ENCODE measurements at regions not wholly inside any gene's neighbourhood (a gene's known extent, or its start where the extent isn't known, plus 50 kb on each side); places are given as distances from the start of the nearest gene placed in this dataset.

DNA sequence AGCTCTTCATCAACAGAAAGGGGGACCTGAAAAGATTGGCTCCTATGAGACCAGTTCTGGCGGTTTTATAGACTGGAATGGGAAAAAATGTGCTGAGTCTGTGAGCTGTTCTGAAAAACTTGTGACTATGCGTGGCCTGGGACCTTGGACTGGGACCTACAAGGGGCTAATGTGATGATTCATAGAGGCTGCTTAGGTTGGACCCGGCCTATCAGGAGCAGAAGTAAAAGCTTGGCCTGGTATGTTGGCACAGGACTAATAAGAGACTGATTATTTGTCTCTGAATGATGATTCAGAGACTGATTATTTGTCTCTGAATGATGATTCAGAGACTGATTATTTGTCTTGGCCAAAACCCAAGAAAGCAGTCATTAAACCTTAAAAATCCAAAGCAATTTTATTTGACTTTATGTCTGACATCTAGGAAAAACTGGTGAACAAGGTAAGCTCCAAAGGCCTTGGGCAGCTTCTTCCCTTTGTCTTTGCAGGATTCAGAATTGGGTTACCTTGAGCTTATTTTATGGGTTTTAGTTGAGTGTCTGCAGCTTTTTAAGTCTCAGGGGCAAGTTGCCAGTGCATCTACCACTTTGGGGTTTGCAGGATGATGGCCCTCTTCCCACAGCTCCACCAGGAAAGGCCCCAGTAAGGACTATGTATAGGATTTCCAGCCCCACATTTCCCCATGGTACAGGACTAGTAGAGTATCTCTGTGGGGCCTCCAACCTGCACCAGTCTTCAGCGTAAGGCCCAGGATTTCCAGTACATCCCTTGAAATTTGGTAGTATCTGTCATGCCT is 390.3 kb downstream of the KDM5D start:
- DNase-seq = no peak

DNA sequence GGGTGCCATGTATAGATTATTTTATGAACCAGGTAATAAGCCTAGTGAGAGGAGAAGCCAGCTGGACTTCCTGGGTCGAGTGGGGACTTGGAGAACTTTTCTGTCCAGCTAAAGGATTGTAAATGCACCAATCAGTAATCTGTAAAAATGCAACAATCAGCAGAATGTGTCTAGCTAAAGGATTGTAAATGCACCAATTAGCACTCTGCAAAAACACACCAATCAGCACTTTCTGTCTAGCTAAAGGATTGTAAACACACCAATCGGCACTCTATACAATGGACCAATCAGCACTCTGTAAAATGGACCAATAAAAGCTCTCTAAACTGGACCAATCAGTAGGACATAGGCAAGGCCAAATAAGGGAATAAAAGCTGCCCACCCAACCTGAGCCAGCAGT is 392.9 kb downstream of the KDM5D start:
- DNase-seq = no peak

DNA sequence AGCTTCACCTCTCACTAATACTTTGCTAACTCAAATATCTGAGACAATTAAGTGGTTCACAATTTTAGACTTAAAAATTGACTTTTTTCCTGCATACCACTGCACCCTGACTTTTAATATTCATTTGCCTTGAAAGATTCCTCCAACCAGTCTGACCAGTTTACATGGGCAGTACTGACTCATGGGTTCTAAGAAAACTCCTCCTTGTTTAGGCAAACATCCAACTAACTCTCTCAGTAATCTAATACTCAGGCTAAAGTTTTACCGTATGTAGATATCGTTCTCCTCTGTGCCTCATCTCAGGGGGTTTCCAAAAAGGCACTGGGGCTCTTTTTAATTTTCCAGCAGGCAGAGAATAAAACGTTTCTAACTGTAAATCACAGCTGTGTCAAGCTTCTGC is 422.8 kb downstream of the KDM5D start:
- DNase-seq = no peak

DNA sequence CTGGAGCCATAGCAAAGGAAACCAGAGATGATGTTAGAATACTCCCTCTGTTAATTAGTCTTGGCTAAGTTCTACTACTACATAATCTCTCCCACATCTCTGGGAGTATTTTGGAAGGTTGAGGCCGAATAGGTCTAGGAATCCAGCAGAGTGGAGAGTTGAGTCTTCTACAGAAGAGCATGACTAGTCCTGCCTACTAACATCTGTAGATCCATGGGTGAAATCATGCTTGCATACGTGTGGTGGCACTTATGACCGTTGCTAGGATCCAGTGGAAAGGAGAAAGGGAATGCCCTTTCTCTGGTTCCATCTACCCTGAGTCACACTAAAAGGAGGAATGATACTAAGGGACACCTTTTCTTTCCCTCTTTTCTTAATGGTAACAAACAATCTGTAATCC is 425.4 kb downstream of the KDM5D start:
- DNase-seq = no peak

DNA sequence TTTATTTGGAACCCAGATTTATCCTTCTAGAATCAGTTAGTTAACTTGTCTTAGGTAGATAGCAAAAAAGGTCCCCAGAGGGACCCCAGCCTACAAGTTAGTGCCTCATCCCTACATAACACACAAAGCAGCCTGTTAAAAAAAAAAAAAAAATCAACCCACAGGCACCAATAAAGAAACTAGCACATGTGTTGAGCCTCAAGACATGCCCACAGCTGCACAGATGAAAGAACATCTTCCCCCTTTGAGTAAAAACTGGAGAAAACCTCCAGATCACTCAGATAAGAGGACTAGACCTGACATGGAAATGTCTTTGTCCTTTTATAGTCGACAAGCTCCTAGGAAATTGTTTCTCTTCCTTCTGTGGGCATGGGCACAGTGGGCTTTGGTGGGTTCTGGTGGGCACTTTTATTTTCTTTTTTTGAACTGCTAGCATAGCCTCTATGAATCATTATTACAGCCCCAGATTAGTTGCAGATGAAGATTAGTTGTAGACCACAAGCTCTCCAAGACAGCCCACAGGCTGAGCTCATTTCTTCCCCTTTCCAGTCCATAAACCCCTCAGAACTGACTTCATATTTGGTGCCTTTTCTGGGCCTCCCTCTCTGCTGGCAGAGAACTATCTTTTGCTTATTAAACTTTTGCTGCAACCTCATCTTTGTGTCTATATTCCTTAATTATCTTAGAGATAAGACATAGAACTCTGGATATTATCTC is 427.1 kb downstream of the KDM5D start:
- no peak for DNase-seq

DNA sequence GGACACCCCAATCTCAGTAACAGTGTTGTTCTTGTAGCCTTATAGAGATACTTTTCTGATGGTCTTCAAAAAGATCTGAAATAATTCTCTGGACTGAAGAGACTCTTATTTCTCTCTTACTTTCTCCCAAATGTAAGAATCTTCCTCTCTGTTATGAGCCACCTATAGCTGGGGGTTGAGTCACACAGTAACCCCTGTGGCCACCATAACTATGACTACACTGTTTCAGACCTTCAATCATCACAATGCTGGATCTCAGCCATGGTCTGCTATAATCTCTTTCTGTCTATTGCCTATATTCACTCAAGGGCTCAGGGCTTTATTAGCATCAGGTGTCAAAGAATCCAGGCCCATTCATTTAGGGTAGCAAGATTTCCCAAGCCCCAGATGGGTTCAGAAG is 436.9 kb downstream of the KDM5D start:
- no peak for DNase-seq

DNA sequence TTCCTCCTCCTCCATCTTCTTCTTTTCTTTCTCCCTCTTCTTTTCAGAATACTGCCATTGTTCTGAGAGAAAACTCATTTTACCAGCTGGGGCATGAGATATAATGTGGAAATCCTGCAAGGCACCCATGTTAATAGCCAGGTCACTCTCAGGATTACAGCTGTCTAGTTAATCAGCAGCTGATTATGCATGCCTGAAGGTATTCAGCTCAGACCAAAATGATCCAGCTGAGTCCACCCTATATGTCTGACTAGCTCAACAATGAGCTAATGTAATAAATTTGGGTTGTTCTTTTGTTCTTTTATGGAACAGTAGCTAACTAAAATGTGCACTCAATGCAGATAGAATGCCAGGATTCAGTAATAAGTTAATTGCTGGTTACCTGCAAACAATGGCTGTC is 441.4 kb downstream of the KDM5D start:
- no peak for DNase-seq

DNA sequence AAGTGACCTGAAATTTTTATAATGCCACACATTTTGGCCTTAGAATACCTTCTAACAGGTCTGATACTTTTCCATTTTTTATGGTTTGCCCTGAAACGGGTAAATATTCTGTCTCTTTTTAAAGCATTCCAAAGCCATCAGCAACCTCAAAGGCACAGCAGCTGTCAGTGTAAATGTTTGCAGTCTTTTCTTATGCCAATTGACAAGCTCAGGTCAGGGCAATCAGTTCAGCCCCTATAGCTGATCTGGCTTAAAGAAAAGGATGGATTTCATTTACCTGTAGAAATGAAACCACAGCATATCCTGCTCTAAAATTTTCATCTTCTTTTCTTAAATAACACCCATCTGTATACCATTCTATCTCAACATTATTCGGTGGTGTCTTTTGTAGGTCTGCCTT is 453.6 kb downstream of the KDM5D start:
- no peak for DNase-seq

DNA sequence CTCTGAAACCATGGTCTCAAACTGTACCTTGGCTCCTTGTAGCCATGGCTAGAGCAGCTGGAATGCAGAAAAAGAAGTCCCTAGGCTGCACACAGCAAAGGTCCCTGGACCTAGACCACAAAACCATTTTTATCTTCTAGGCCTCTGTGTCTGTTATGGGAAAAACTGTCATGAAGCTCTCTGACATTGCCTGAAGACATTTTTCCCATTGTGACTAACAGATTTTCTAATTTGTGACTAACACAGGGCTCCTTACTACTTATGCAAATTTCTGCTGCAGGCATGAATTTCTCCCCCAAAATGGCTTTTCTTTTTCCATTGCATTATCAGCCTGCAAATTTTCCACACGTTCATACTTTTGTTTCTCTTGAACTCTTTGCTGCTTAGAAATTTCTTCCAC is 470.4 kb downstream of the KDM5D start:
- no peak for DNase-seq

DNA sequence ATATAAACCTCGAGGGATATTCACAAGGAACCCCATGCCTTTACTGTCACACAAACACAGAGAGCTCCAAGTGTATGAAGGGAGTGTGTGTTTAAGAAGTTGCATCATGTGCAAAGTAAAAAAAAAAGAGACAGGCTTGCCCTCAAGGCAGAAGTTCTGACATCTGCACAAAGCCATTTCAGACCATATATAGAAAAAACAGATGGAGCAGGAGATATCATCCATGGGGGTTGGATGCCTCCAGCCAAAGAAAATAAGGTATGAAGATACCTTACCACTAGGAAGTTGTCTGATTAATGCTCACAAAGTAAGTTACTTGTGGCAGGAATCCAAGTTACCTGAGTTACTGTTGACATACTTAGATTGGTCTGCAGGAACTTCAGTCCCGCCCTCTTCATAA is 476.2 kb downstream of the KDM5D start:
- DNase-seq = no peak

DNA sequence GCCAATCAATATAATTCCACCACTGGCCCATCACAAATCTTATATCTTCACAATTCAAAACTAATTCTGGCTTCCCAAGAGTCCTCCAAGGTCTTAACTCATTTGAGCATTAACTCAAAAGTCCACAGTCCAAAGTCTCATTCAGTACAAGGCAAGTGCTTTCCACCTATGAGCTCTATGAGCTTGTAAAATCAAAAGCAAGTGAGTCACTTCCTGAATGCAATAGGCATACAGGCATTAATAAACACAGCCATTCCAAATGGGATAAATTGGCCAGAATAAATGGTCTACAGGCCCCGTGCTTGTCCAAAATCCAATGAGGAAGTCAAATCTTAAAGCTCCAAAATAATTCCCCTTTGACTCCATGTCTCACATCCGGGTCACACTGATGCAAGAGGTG is 479.1 kb downstream of the KDM5D start:
- no peak for DNase-seq

DNA sequence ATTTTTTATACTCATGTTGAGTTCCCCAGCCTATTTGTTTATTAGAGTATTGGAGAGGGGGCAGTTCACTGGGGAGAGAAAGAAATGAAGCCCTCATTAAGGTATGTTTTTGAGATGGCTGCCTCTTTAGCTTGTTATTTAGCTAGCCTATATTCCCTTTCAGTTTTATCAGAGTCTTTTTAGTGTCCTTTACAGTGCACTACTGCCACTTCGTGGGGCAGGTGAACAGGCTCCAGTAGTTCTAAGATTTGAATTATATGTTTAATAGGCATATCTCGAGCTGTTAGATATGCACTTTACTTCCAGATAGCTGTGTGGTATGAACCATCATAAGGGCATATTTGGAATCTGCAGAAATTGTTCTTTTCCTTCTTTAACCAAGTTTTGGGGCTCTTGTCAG is 482.2 kb downstream of the KDM5D start:
- no peak for DNase-seq

DNA sequence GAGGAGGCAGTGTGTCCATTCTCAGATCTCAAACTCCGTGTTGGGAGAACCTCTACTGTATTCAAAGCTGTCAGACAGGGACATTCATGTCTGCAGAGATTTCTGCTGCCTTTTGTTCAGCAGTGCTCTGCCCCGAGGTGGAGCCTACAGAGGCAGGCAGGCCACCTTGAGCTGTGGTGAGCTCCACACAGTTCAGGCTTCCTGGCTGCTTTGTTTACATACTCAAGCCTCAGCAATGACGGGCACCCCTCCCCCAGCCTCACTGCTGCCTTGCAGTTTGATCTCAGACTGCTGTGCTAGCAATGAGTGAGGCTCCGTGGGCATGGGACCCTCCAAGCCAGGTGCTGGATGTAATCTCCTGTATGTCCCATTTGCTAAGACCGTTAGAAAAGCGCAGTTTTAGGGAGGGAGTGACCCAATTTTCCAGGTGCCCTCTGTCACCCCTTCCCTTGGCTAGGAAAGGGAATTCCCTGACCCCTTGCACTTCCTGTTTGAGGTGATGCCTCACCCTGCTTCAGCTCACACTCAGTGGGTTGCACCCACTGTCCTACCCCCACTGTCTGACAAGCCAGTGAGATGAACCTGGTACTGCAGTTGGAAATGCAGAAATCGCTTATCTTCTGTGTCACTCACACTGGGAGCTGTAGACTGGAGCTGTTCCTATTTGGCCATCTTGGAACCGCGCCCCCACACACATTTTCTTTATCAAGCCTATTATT is 458.9 kb upstream of the HSFY2 start:
- no peak for DNase-seq

DNA sequence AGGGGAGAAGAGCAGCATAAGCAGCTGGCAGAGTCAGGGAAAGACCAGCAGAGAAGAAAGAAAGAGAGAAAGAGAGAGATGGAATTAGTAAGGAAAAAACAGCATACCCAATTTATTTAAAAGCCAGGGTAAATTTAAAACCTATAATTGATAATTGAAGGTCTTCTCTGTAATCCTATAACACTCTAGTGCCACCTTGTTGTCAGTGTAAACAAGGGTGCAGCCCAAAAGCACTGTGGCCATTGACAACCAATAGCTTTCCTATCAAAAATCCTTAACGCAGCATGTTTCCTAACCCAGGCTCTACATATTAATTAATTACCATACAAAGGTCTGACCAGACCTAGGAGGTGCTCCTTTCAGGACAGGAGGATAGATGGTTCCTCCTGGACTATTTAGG is 447.2 kb upstream of the HSFY2 start:
- DNase-seq = no peak

DNA sequence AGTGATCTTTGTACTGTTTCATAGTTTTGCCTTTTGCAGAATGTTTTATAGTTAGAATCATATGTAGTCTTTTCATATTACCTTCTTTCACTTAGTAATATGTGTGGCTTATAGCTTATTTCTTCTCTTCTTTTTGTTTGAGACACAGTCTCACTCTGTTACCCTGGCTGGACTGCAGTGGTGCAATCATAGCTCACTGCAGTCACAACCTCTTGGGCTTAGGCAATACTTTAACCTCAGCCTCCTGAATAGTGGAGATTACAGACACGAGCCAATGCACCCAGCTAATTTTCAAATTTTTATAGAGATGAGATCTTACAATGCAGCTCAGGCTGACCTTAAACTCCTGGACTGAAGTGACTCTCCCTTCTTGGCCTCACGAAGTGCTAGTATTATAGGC is 435.4 kb upstream of the HSFY2 start:
- no peak for DNase-seq

DNA sequence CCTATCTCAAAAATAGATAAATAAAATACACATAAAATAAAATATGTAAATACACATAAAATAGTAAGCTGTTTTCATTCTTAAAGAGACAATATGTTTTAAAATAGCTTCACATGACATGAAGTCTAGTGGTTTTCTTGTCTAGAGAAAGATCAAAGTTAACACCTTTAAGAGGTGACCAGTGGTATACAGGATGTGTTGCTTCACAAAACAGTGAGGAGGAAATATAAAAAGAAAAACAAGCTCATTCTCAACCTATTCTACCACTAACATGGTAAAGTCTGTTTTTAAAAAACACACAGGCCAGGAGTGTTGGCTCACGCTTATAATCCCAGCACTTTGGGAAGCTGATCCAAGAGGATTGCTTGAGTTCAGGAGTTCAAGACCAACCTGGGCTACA is 433.5 kb upstream of the HSFY2 start:
- DNase-seq = no peak

DNA sequence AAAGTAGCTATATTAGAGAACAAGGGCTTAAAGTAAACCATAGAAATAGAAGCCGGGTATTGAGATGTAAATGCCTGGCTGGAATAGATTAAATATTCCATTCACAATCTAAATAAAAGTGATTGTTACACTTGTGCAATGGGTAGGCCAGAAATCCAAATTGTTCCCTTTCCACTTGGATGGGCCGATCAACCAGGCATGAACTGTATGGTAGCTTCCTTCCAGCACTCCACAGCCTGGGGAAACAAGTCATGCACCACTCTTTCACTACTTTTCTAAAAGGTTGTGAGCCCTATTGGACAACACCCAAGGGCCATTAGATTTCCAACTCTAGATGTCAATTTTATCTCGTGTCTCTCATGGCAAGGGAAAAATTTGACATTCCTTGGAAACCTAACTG is 407.3 kb upstream of the HSFY2 start:
- DNase-seq = no peak

DNA sequence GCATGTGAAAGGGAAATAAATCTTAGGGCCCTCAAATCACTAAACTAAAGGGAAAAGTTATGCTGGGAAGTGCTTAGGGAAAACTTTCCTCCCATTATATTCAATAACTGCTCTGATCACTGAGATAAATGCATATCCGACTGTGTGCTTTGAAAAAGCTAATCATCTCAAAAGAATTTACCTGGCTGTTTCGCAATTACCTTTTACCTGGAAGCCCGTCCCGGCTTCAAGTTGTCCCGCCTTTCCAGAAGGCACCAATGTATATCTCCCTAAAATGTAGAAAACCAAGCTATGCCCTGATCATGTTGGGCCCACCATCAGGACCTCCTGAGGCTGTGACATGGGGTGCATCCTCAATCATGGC is 394.6 kb upstream of the HSFY2 start:
- DNase-seq = no peak

DNA sequence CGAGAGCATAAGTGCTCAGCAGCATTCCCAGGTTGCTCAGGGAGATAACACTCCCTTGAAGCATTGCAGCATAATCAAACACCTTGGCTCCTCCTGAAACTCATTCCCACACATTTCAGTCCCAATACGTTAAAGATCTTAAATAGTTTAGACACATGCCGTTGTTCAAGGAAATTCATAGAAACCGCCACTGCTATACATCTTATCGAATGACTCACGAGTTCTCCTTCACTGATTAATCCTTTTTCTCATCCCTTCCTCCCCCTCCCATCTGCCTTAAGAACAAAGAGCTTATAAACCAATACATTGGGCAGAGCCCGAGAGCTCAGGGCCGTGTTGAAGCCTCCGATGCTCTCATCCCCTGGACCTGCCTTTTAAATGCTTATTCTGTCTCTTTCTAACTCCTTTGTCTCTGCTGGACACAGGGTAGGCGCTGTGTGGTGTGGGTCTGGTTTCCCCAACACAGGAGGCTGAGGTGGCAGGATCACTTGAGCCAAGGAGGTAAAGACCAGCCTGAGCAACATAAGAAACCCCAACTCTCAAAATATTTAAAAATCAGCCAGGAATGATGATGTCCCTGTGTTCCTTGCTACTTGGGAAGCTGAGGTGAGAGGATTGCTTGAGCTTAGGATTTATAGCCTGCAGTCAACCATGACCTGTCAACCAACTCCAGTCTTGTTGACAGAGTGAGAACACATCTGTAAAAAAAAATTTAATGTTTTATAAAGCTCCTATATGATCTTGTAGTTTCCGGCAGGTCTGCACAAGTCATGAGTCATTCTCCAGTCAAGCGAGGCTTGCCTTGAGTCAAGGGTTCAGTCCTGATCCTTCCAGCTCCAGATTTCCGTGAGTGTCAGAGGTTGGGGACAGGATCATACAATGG is 394.0 kb upstream of the HSFY2 start:
- DNase-seq = no peak

DNA sequence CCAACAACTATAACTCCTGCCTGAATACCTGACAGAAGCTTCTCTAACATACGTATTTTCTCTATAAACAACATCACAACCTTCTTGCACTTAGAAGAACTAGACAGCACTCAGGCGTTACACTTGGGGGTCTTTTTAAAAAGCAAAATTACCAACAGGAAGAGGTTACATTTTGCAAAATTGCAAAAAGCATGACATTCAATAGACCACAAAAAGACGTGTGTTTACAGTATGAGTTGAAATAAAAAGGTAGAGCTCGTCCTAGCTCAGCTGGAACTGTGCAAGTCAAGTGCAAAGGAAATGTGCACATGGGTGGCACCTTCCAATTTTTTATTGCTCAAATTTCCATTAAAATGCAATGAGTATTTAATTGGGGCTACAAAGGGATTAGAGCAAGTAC is 375.2 kb upstream of the HSFY2 start:
- DNase-seq = no peak

DNA sequence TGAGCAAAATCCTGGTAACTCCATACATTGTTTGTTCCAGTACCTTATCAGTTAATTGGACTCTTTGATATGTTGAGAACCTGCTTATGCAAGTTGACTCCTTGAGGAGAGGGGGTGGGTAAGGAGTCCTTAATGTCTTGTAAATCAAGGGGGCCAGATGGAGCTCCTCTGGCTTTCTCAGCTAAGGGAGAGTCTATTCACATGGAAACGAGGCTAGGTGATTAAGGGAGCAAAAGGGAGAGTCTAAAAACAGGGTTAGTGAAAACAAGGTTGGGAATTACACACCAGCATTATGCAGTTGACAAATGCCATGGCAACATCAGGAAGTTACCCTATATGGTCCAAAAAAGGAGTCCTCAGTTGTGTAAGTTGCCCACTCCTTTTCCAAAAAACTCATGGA is 372.8 kb upstream of the HSFY2 start:
- DNase-seq = no peak

DNA sequence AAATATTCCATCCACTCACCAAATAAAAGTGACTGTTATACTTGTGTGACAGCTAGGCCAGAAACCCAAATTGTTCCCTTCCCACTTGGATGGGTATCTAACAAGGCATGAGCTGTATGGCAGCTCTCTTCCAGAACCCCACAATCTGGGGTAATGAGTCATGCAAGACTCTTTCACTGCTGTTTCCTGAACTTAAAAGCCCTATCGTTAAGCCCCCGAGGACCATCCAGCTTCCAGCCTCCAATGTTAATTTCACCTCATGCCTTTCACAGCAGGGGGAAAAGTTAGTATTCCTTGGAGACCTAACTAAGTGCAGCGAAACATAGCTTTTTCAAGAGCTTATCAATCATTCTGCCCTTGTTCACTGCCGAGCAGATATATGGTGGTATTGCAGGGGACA is 368.6 kb upstream of the HSFY2 start:
- no peak for DNase-seq

DNA sequence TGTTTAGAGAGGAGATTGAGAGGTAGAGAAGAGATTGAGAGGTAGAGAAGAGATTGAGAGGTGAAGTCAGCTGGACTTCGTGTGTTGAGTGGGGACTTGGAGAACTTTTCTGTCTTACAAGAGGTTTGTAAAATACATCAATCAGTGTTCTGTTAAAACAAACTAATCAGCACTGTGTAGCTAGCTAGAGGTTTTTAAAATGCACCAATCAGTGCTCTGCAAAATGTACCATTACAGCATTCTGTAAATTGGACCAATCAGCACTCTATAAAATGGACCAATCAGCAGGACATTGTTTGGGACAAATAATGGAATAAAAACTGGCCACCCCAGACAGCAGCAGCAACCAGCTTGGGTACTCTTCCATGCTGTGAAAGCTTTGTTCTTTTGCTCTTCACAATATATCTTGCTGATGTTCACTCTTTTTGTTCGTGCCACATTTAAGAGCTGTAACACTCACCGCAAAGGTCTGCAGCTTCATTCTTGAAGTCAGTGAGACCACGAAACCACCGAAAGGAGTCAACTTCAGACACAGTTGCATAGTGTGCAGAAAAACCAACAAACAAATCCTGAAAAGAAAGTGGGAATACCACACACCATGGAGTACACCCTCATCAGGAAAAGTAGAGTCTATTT is 366.9 kb upstream of the HSFY2 start:
- no peak for DNase-seq
